ENCODE measurements at regions not wholly inside any gene's neighbourhood (a gene's known extent, or its start where the extent isn't known, plus 50 kb on each side); places are given as distances from the start of the nearest gene placed in this dataset.
"Not testable (repeated sequence)": the region's sequence is repeated elsewhere in the genome, so short reads cannot be mapped to it uniquely, and the experiment has no call there.

GRCh38 chr17:21470422-21470821 lies 94.3 kb downstream of the KCNJ12 start:
- not testable (repeated sequence) for H3K9me3 ChIP-seq, H3K4me3 ChIP-seq, H3K9ac ChIP-seq, H3K4me2 ChIP-seq, H3K36me3 ChIP-seq, H4K20me1 ChIP-seq, H3K27ac ChIP-seq
- Histone ChIP-seq H3K4me1 (peaks cover 13% of the 10 kb centered on the region; the same call in 1 of the 2 replicates), H3K27me3 (peaks cover 11% of the 10 kb centered on the region; the same call in 1 of the 2 replicates)

DNA sequence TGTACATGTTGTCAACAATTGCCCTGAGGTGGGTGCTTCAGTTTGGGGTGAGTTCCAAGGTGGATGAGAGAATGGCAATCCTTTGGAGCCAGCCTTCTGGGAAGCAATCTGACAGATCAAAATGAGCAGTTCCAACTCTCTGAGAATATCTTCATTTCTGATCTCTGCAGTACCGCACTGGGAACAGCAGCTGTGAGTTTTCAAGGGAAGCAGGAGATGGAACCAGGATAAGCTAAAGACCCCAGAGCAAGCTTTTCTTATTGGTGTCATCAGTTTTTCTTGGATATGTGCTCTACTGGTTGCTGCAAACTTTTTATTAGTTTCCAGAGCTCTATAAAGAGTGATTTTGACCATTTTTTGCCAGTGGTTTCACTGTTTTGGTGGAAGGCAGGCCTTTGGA lies 94.7 kb downstream of the KCNJ12 start:
- no peak overlapping the region for H3K9ac ChIP-seq
- no peak overlapping the region for H3K4me2 ChIP-seq
- H3K9me3 ChIP-seq: no peaks in the 10 kb centered on the region
- no peak overlapping the region for H3K27ac ChIP-seq
- H3K4me3 ChIP-seq: no peak overlapping the region
- TF ChIP-seq Cebpa-rat (IDR thresholded peaks at IDR 0.05): no peak
- H4K20me1 ChIP-seq: no peaks in the 10 kb centered on the region
- peaks cover 13% of the 10 kb centered on the region; the same call in 1 of the 2 replicates for H3K4me1 ChIP-seq
- peaks cover 7% of the 10 kb centered on the region; the same call in 1 of the 2 replicates for H3K27me3 ChIP-seq
- no peaks in the 10 kb centered on the region for H3K36me3 ChIP-seq

DNA sequence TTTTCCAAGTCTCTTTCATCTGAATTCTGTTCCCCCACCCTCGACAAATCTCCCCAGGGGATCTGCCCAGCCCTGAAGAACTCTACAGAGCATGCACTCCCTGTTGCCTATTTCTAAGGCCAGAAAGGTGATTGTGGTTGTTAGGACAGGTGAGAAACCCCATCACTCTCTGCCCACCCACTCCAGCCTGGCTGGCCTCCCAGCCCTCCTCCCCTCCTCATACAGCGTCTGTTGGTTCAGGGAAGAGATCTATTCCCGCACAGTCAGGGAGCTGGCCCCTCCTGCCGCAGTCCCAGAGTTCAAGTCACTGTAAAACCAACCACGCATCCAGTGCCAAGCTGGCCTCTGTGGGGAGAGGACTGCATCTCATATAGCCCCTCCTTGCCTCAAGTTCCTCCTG lies 98.7 kb downstream of the KCNJ12 start:
- Histone ChIP-seq H3K36me3 (no peaks in the 10 kb centered on the region), H3K4me1 (no peaks in the 10 kb centered on the region), H3K27me3 (no peaks in the 10 kb centered on the region), H3K9me3 (peaks cover 22% of the 10 kb centered on the region), H4K20me1 (no peaks in the 10 kb centered on the region), H3K27ac (no peak overlapping the region), H3K4me2 (no peak overlapping the region), H3K4me3 (no peak overlapping the region), H3K9ac (no peak overlapping the region)
- TF ChIP-seq Cebpa-rat (IDR thresholded peaks at IDR 0.05): no peak

DNA sequence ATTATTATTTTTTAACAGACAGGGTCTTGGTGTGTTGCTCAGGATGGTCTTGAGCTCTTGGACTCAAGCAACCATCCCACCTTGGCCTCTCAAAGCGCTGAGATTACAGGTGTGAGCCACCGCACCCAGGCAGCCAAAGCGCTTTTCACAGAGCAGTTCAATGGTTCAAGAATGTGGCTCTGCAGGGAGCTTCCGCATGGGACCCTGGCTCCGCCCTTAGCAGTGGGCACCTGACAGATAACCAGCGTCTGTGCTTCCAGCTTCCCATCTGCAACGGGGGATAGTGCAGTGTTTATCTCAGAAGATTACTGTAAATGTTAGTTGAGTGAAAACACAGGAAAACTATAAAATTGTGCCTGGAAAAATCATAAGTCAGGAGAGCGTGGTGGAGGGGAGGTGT lies 99.4 kb downstream of the KCNJ12 start:
- Histone ChIP-seq H3K36me3 (no peaks in the 10 kb centered on the region), H3K9ac (no peak overlapping the region), H4K20me1 (no peaks in the 10 kb centered on the region)

GRCh38 chr17:21476867-21477266 lies 100.7 kb downstream of the KCNJ12 start:
- Histone ChIP-seq H3K4me3 (no peak overlapping the region), H3K27me3 (no peaks in the 10 kb centered on the region), H3K4me2 (no peak overlapping the region), H3K36me3 (no peaks in the 10 kb centered on the region), H3K27ac (no peak overlapping the region), H3K9me3 (peaks cover 22% of the 10 kb centered on the region), H4K20me1 (no peaks in the 10 kb centered on the region), H3K9ac (no peak overlapping the region), H3K4me1 (no peaks in the 10 kb centered on the region)
- TF ChIP-seq Cebpa-rat (IDR thresholded peaks at IDR 0.05): no peak

More for the DNA sequence above, 99.4 kb downstream of the KCNJ12 start:
- no peak overlapping the region for H3K4me2 ChIP-seq
- no peaks in the 10 kb centered on the region for H3K27me3 ChIP-seq
- H3K27ac ChIP-seq: no peak overlapping the region
- TF ChIP-seq Cebpa-rat (IDR thresholded peaks at IDR 0.05): no peak
- H3K9me3 ChIP-seq: peaks cover 22% of the 10 kb centered on the region
- H3K4me1 ChIP-seq: no peaks in the 10 kb centered on the region
- no peak overlapping the region for H3K4me3 ChIP-seq

DNA sequence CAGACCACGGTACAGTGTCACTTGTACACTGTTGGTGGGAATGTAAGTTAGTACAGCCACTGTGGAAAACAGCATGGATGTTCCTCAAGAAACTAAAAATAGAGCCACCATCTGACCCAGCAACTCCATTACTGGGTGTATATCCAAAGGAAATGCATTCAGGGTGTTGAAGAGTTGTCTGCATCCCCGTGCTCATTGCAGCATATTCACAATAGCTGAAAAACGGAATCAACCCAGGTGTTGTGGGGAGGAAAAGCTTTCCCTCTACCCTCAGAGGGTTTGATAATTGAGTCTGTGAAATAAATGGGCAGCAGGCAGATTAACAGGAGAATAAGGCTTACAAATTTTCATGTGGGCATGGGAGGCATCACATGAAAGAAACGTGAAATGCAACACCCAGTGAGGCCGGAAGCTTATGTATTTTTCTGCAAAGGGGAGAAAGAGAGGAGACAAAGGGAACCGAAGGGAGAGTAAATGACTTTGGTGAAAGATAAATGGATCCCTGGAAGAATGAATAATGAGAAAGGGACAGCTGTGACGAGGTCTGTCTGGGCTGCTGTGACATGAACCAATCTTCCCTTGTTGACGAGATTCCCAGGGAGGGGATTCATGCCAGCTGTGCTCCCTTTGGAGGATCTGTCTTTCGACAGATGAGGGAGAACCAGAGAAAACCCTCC lies 106.2 kb downstream of the KCNJ12 start:
- no peaks in the 10 kb centered on the region for H3K27me3 ChIP-seq
- no peaks in the 10 kb centered on the region for H4K20me1 ChIP-seq
- TF ChIP-seq Cebpa-rat (IDR thresholded peaks at IDR 0.05): no peak
- H3K36me3 ChIP-seq: no peaks in the 10 kb centered on the region
- no peak overlapping the region for H3K4me2 ChIP-seq
- H3K27ac ChIP-seq: no peak overlapping the region
- no peaks in the 10 kb centered on the region for H3K4me1 ChIP-seq
- peaks cover 18% of the 10 kb centered on the region for H3K9me3 ChIP-seq
- no peak overlapping the region for H3K9ac ChIP-seq
- H3K4me3 ChIP-seq: no peak overlapping the region

- not testable (repeated sequence) for H3K4me3 ChIP-seq, H3K27me3 ChIP-seq, H3K9me3 ChIP-seq, H3K4me2 ChIP-seq, H3K27ac ChIP-seq, H3K36me3 ChIP-seq, H3K4me1 ChIP-seq, H3K9ac ChIP-seq, H4K20me1 ChIP-seq
These were observed 111.9 kb downstream of the KCNJ12 start for GRCh38 chr17:21488043-21488442.

- Histone ChIP-seq H3K27me3 (no peaks in the 10 kb centered on the region), H3K4me2 (no peak overlapping the region), H3K4me1 (no peaks in the 10 kb centered on the region), H3K36me3 (no peaks in the 10 kb centered on the region), H3K27ac (no peak overlapping the region), H3K4me3 (no peak overlapping the region), H4K20me1 (no peaks in the 10 kb centered on the region), H3K9me3 (no peaks in the 10 kb centered on the region), H3K9ac (no peak overlapping the region)
- TF ChIP-seq Cebpa-rat (IDR thresholded peaks at IDR 0.05): no peak
These were observed 117.8 kb downstream of the KCNJ12 start for GRCh38 chr17:21493993-21494392.

DNA sequence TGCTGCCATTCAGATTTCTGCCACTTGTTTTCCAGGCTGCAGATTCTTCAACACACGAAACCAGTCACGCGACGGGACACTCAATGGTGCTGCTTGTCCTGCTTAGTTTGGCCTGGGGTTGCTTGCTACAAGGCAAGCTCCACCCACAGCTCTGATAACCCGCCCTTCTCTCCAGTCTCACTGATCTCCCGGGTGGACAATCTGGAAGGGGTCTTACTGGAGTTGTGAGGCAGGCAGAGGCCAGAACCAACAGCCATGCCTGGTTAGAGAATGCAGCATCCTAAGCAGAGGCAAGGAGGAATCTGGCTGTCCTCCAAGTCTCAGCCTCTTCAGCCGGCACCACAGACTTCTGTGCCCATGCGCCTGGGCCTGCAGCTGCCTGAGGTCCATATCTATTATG lies 119.1 kb downstream of the KCNJ12 start:
- Histone ChIP-seq H3K9ac (no peak overlapping the region), H3K9me3 (no peaks in the 10 kb centered on the region), H4K20me1 (no peaks in the 10 kb centered on the region), H3K4me1 (no peaks in the 10 kb centered on the region), H3K36me3 (no peaks in the 10 kb centered on the region), H3K4me3 (no peak overlapping the region), H3K27me3 (no peaks in the 10 kb centered on the region), H3K27ac (no peak overlapping the region), H3K4me2 (no peak overlapping the region)
- TF ChIP-seq Cebpa-rat (IDR thresholded peaks at IDR 0.05): no peak

- no peaks in the 10 kb centered on the region for H3K36me3 ChIP-seq
- H3K27ac ChIP-seq: no peak overlapping the region
- no peak overlapping the region for H3K4me3 ChIP-seq
- no peak for TF ChIP-seq Cebpa-rat (IDR thresholded peaks at IDR 0.05)
- no peaks in the 10 kb centered on the region for H3K4me1 ChIP-seq
- H3K4me2 ChIP-seq: no peak overlapping the region
- H3K27me3 ChIP-seq: no peaks in the 10 kb centered on the region
- H3K9ac ChIP-seq: no peak overlapping the region
- no peaks in the 10 kb centered on the region for H4K20me1 ChIP-seq
- H3K9me3 ChIP-seq: no peaks in the 10 kb centered on the region
These were observed 123.9 kb downstream of the KCNJ12 start for GRCh38 chr17:21500064-21500463.

GRCh38 chr17:21501927-21502700 lies 126.0 kb downstream of the KCNJ12 start:
- H3K9ac ChIP-seq, H3K36me3 ChIP-seq, H4K20me1 ChIP-seq, H3K9me3 ChIP-seq, H3K4me2 ChIP-seq, H3K27me3 ChIP-seq, H3K4me3 ChIP-seq, H3K27ac ChIP-seq, H3K4me1 ChIP-seq: not testable (repeated sequence)

Measured in BLaER1 (cell line).